SJSA1 (cell line): ENCODE measurements at regions not wholly inside any gene's neighbourhood (a gene's known extent, or its start where the extent isn't known, plus 50 kb on each side); places are given as distances from the start of the nearest gene placed in this dataset.

ENCODE experiments used
- DNase-seq, 2 experiments: peaks; one replicate each; pipeline ENCODE4 v3.0.0-alpha.2; 2015 to 2020; ENCODE audit warnings: low spot score in 2 of 2, low read depth in 1 of 2
- H3K27ac ChIP-seq: fragments of 250-450 bp; sonication (Bioruptor Pico); 2 replicates; pipeline ENCODE4 v1.5.1; 2020; ENCODE audit warnings: mild to moderate bottlenecking, moderate library complexity
- H3K27me3 ChIP-seq: fragments of 250-450 bp; sonication (Bioruptor Pico); replicated peaks from 2 replicates; pipeline ENCODE4 v1.5.1; 2020; ENCODE audit warnings: mild to moderate bottlenecking, moderate library complexity
- H3K36me3 ChIP-seq: fragments of 250-450 bp; sonication (Bioruptor Pico); 2 replicates; pipeline ENCODE4 v1.5.1; 2020; ENCODE audit warnings: mild to moderate bottlenecking
- H3K4me1 ChIP-seq: fragments of 250-450 bp; sonication (Bioruptor Pico); replicated peaks from 2 replicates; pipeline ENCODE4 v1.6.1; 2021; ENCODE audit warnings: mild to moderate bottlenecking
- H3K4me3 ChIP-seq: fragments of 250-450 bp; sonication (Bioruptor Pico); 2 replicates; pipeline ENCODE4 v1.5.1; 2020; ENCODE audit warnings: mild to moderate bottlenecking
- H3K9me3 ChIP-seq: fragments of 250-450 bp; sonication (Bioruptor Pico); replicated peaks from 2 replicates; pipeline ENCODE4 v1.5.1; 2020; ENCODE audit warnings: mild to moderate bottlenecking

GRCh38 chr4:132238697-132239096 lies 910.4 kb upstream of the PCDH10 start:
- Histone ChIP-seq H3K4me1 (no peaks in the 10 kb centered on the region), H3K36me3 (no peaks in the 10 kb centered on the region), H3K9me3 (no peaks in the 10 kb centered on the region), H3K27me3 (no peaks in the 10 kb centered on the region), H3K27ac (no peak overlapping the region), H3K4me3 (no peak overlapping the region)
- DNase-seq: no peak

DNA sequence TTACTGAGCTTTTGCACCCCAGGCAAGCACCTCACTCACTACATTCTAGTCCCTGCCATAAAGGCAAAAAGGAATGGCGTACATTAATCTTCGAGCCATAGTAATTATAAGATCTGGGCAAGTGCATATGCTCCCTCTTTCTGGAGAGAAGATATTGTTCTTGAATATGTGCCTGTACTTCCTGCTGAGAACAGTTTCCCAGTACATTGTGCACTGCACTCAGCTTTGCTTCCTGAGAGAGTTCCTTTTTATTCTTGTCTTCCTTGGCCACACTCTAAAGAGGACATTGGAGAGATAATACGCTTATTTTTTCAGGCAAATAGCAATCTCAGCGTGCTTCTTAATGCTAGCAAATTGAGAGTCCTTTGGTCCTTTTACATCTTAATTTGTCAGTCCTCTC lies 909.0 kb upstream of the PCDH10 start:
- H3K27me3 ChIP-seq: no peaks in the 10 kb centered on the region
- no peaks in the 10 kb centered on the region for H3K9me3 ChIP-seq
- H3K4me3 ChIP-seq: no peak overlapping the region
- no peaks in the 10 kb centered on the region for H3K4me1 ChIP-seq
- no peak overlapping the region for H3K27ac ChIP-seq
- no peak for DNase-seq
- no peaks in the 10 kb centered on the region for H3K36me3 ChIP-seq

GRCh38 chr4:132245319-132245718 lies 903.8 kb upstream of the PCDH10 start:
- no peaks in the 10 kb centered on the region for H3K4me1 ChIP-seq
- no peak overlapping the region for H3K4me3 ChIP-seq
- H3K9me3 ChIP-seq: no peaks in the 10 kb centered on the region
- H3K27ac ChIP-seq: no peak overlapping the region
- no peak for DNase-seq
- H3K27me3 ChIP-seq: no peaks in the 10 kb centered on the region
- H3K36me3 ChIP-seq: no peaks in the 10 kb centered on the region

GRCh38 chr4:132264176-132264575 lies 884.9 kb upstream of the PCDH10 start:
- Histone ChIP-seq H3K4me3 (no peak overlapping the region), H3K9me3 (no peaks in the 10 kb centered on the region), H3K36me3 (no peaks in the 10 kb centered on the region), H3K27ac (no peak overlapping the region), H3K27me3 (no peaks in the 10 kb centered on the region), H3K4me1 (no peaks in the 10 kb centered on the region)
- DNase-seq: no peak

GRCh38 chr4:132266374-132266773 lies 882.7 kb upstream of the PCDH10 start:
- Histone ChIP-seq H3K27ac (no peak overlapping the region), H3K4me3 (no peak overlapping the region), H3K4me1 (no peaks in the 10 kb centered on the region), H3K36me3 (no peaks in the 10 kb centered on the region), H3K9me3 (no peaks in the 10 kb centered on the region), H3K27me3 (no peaks in the 10 kb centered on the region)
- DNase-seq: no peak

DNA sequence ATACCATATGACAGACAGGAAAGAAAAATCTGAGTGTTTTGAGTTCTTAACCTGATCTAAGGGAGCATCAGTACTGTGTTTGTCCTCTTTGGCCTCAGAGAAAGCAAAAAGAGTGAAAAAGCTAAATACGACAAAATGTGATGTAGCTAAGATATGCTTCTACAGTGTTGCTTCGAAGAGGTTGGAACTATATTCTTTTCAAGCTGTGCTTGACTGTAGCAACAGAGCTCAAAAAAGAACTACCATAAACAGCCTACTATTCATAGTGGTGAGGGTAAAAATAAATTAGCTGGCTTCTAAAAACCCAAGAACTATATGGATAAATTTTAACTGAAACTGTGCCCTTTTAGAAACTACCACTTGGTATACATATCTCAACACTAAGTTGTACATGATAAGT lies 881.8 kb upstream of the PCDH10 start:
- no peaks in the 10 kb centered on the region for H3K27me3 ChIP-seq
- H3K36me3 ChIP-seq: no peaks in the 10 kb centered on the region
- no peaks in the 10 kb centered on the region for H3K4me1 ChIP-seq
- DNase-seq: no peak
- no peaks in the 10 kb centered on the region for H3K9me3 ChIP-seq
- H3K27ac ChIP-seq: no peak overlapping the region
- no peak overlapping the region for H3K4me3 ChIP-seq

DNA sequence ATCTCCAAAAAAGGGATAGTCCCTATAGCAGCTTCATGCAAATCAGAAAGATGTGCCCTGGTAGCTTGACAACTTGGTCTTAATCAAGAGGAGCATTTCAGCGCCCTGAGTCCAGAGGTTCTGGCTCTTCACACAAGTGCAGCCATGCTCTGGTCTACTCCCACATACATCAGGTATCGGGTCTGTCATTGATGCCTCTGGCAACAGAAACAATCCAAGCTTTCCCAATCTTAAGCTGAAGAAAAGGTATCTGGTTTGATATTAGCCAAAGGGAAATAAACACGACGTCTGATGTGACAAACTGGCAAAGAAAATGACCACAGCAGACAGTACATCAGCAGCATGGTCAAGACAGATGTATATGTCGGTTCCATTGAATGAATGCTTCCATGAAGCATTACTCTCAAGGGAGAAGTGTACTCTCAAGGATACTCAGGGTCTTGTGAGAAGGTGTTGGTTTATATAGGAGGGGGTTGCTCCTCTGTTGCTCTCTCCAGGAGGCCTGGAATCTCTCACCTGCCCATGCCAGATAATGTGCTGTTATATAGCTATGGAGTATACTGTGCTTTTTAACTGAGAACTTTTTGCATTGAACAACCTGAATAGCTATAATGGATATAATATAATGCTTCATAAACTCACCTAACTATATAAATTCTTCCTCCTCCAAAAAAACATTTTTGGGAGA lies 879.6 kb upstream of the PCDH10 start:
- Histone ChIP-seq H3K4me3 (no peak overlapping the region), H3K27ac (no peak overlapping the region), H3K9me3 (no peaks in the 10 kb centered on the region), H3K4me1 (no peaks in the 10 kb centered on the region), H3K36me3 (no peaks in the 10 kb centered on the region), H3K27me3 (no peaks in the 10 kb centered on the region)
- no peak for DNase-seq

DNA sequence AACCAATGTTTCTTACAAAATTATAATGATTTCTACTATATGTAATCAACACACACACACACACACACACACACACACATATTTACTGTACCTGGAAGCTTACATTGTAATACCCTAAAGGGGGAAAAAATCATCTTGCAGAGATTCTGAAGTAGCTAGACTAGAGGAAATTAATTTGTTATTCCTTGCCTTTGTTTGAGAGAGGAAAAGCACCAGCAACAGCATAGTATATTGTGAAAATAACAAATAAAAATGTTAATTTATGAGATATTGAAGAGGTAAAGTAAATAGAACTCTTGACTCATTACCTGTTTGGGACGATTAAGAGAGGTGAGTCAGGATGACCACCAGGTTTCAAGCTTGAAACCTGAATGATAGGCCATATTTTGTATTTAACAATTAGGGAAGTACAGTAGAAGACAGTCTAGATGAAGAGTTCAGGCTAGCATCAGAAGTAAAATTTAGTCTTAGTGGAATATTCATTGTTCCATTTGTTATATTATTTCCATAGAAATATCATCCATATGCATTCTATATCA lies 873.4 kb upstream of the PCDH10 start:
- H3K9me3 ChIP-seq: no peaks in the 10 kb centered on the region
- no peak for DNase-seq
- no peak overlapping the region for H3K27ac ChIP-seq
- H3K36me3 ChIP-seq: no peaks in the 10 kb centered on the region
- H3K4me1 ChIP-seq: no peaks in the 10 kb centered on the region
- no peaks in the 10 kb centered on the region for H3K27me3 ChIP-seq
- no peak overlapping the region for H3K4me3 ChIP-seq

GRCh38 chr4:132276185-132276584 lies 872.9 kb upstream of the PCDH10 start:
- Histone ChIP-seq H3K9me3 (no peaks in the 10 kb centered on the region), H3K27ac (no peak overlapping the region), H3K4me3 (no peak overlapping the region), H3K4me1 (no peaks in the 10 kb centered on the region), H3K36me3 (no peaks in the 10 kb centered on the region), H3K27me3 (no peaks in the 10 kb centered on the region)
- no peak for DNase-seq

GRCh38 chr4:132276989-132277388 lies 872.1 kb upstream of the PCDH10 start:
- H3K4me1 ChIP-seq: no peaks in the 10 kb centered on the region
- no peak overlapping the region for H3K27ac ChIP-seq
- H3K27me3 ChIP-seq: no peaks in the 10 kb centered on the region
- H3K4me3 ChIP-seq: no peak overlapping the region
- H3K9me3 ChIP-seq: no peaks in the 10 kb centered on the region
- DNase-seq: no peak
- no peaks in the 10 kb centered on the region for H3K36me3 ChIP-seq

DNA sequence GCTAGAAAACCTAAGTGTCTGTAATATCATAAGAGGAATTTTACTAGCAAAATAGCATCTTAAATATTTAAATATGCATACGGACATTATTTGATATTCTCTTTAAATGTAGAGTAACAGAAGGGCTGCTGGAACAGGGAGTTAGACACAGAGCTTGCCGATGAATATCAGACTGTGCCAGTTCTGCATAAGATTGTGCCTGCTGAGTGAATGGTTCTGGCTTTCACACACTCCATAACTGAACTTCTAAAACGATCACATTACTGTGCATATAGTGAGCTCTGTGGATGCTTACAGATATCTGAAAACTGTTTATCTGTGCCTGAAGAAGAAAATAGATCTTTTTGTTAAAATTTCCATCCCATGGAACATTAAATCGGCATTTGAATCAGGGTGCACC lies 867.4 kb upstream of the PCDH10 start:
- H3K4me1 ChIP-seq: no peaks in the 10 kb centered on the region
- no peaks in the 10 kb centered on the region for H3K27me3 ChIP-seq
- H3K27ac ChIP-seq: no peak overlapping the region
- no peak for DNase-seq
- H3K4me3 ChIP-seq: no peak overlapping the region
- no peaks in the 10 kb centered on the region for H3K9me3 ChIP-seq
- H3K36me3 ChIP-seq: no peaks in the 10 kb centered on the region

DNA sequence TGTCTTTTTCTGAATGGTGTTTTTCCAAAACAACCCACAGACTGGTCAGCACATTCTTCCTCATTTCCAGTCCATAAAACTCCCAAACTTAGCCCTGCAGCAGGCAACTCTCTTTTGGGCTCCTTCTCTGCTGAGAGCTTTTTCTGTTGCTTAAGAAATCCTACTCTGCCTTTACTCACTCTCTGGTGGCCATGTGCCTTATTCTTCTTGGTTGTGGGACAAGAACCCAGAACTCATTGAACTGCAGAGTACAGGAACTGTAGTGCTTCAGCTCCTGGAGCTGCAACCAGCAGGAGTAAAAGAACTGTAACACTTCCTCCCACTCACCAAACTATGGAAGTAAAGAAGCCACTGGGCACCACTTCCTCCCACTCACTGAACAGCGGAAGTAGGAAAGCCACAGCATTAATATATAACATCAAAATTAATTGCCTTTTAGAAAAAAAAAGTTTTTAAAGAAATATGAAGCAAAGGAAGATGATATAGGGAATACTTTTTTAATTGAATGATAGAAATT lies 864.1 kb upstream of the PCDH10 start:
- no peak for DNase-seq
- Histone ChIP-seq H3K27ac (no peak overlapping the region), H3K4me3 (no peak overlapping the region), H3K4me1 (no peaks in the 10 kb centered on the region), H3K9me3 (no peaks in the 10 kb centered on the region), H3K27me3 (no peaks in the 10 kb centered on the region), H3K36me3 (no peaks in the 10 kb centered on the region)

- Histone ChIP-seq H3K27me3 (no peaks in the 10 kb centered on the region), H3K27ac (no peak overlapping the region), H3K4me3 (no peak overlapping the region), H3K36me3 (no peaks in the 10 kb centered on the region), H3K4me1 (no peaks in the 10 kb centered on the region), H3K9me3 (no peaks in the 10 kb centered on the region)
- DNase-seq: no peak
These were observed 851.7 kb upstream of the PCDH10 start for GRCh38 chr4:132297346-132297745.

DNA sequence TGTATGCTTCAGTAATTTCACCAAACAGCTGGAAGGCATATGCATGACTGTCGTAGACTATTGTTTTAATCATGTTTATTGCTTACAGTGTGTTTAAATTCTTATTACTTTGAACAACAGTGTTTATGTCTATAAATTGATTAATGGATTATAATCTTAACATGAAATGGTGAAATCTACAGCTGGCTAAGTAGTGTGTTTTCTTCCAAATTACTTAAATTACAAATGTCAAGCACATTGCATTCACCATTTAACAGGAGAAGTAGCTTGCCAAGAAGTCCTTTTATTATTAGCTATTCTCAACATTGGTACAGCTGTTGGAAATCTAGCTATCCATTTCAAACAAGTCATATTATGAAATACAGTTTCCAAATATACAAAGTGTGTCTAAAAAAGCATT lies 849.3 kb upstream of the PCDH10 start:
- no peak overlapping the region for H3K4me3 ChIP-seq
- no peak for DNase-seq
- no peaks in the 10 kb centered on the region for H3K4me1 ChIP-seq
- no peaks in the 10 kb centered on the region for H3K27me3 ChIP-seq
- H3K27ac ChIP-seq: no peak overlapping the region
- no peaks in the 10 kb centered on the region for H3K9me3 ChIP-seq
- no peaks in the 10 kb centered on the region for H3K36me3 ChIP-seq

DNA sequence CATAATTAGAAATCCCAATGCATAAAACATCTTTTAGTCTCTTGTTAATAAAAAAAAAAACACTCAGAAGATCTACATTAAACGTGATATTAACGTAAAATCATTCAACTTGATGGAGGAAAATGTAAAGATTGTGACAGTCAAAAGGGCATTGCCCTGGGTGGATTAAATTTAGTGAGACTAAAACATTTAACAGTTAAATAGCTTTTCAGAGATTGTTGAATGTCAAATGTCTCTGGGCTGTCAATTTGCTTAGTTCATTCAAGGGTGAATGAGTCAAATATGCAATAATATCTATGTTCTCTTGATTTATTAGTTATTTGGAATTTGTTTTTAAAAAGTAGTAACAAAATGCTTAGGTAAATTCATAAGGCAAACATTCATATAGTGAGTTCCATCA lies 836.6 kb upstream of the PCDH10 start:
- no peak overlapping the region for H3K27ac ChIP-seq
- no peaks in the 10 kb centered on the region for H3K4me1 ChIP-seq
- no peaks in the 10 kb centered on the region for H3K27me3 ChIP-seq
- H3K36me3 ChIP-seq: no peaks in the 10 kb centered on the region
- no peak for DNase-seq
- no peaks in the 10 kb centered on the region for H3K9me3 ChIP-seq
- H3K4me3 ChIP-seq: no peak overlapping the region
